H1 (cell line): ENCODE measurements at regions not wholly inside any gene's neighbourhood (a gene's known extent, or its start where the extent isn't known, plus 50 kb on each side); places are given as distances from the start of the nearest gene placed in this dataset.

Experiments used
- CTCF ChIA-PET: fragments of 300-600 bp; sonication (Branson Sonifier 250); formaldehyde crosslinking; loops from one replicate; lab custom pipeline; 2021; ENCODE audit not compliant: partially characterized antibody; lab: Charles Lee
- POLR2A ChIA-PET: fragments of 300-600 bp; sonication (Branson Sonifier 250); formaldehyde crosslinking; loops from one replicate; lab custom pipeline; 2021; ENCODE audit warnings: inconsistent platforms; ENCODE audit not compliant: partially characterized antibody; lab: Charles Lee
- DNase-seq, 2 experiments: peaks; one replicate each; pipeline versions ENCODE4 v3.0.0 to v3.0.0-alpha.2; 2010 to 2022; ENCODE audit warnings: low spot score in 2 of 2, low read depth in 1 of 2, mixed read lengths in 1 of 2
- FAIRE-seq: peaks from 2 replicates; lab custom pipeline; 2011; peaks lifted over from hg19 to GRCh38; lab: Jason Lieb, UNC
- H2AFZ ChIP-seq: 2 replicates; pipeline ENCODE4 v1.8.1; 2012; ENCODE audit warnings: low read length, inconsistent platforms
- H2AK5ac ChIP-seq: 2 replicates; pipeline ENCODE4 v1.6.1; 2013; ENCODE audit warnings: low read depth, low read length
- H2BK120ac ChIP-seq: replicated peaks from 2 replicates; pipeline ENCODE3; 2013; ENCODE audit warnings: low read depth, low read length, inconsistent platforms
- H2BK12ac ChIP-seq: 2 replicates; pipeline ENCODE4 v1.6.1; 2013; ENCODE audit warnings: low read depth, low read length
- H2BK15ac ChIP-seq: 2 replicates; pipeline ENCODE4 v1.6.1; 2013; ENCODE audit warnings: low read length
- H2BK20ac ChIP-seq: 2 replicates; pipeline ENCODE4 v1.6.1; 2013; ENCODE audit warnings: low read length
- H2BK5ac ChIP-seq: 2 replicates; pipeline ENCODE4 v1.6.1; 2013; ENCODE audit warnings: low read depth, low read length
- H3K14ac ChIP-seq: 2 replicates; pipeline ENCODE4 v1.6.1; 2013; ENCODE audit warnings: inconsistent platforms; ENCODE audit not compliant: insufficient read length
- H3K18ac ChIP-seq: 2 replicates; pipeline ENCODE4 v1.6.1; 2013; ENCODE audit warnings: low read length; ENCODE audit errors: extremely low read depth
- H3K23ac ChIP-seq: 2 replicates; pipeline ENCODE4 v1.6.1; 2013; ENCODE audit warnings: inconsistent platforms; ENCODE audit not compliant: insufficient read length
- H3K23me2 ChIP-seq: 2 replicates; pipeline ENCODE4 v1.6.1; 2013; ENCODE audit warnings: low read depth, low read length
- H3K27ac ChIP-seq: 2 replicates; pipeline ENCODE4 v1.6.1; 2011; ENCODE audit warnings: low read depth, low read length, inconsistent platforms
- H3K27me3 ChIP-seq, 4 experiments: replicated peaks in 1 of 4; 1 replicate in 1 of 4; 2 replicates in 3 of 4; pipeline versions ENCODE4 v1.6.1 to v1.8.1; 2011 to 2013; ENCODE audit warnings: low read length in 3 of 4, mild to moderate bottlenecking in 3 of 4, inconsistent platforms in 2 of 4, mixed read lengths in 2 of 4, moderate library complexity in 1 of 4; ENCODE audit not compliant: control insufficient read depth in 3 of 4, insufficient read depth in 3 of 4; ENCODE audit errors: extremely low read depth in 1 of 4
- H3K36me3 ChIP-seq, 4 experiments: 2 replicates each; pipeline versions ENCODE4 v1.6.1 to v1.8.1; 2011 to 2013; ENCODE audit warnings: mild to moderate bottlenecking in 4 of 4, low read length in 3 of 4, moderate library complexity in 2 of 4, control low read depth in 1 of 4, inconsistent platforms in 1 of 4; ENCODE audit not compliant: insufficient read depth in 4 of 4, control insufficient read depth in 2 of 4
- H3K4ac ChIP-seq: replicated peaks from 2 replicates; pipeline ENCODE3; 2013; ENCODE audit warnings: low read length, low read depth, mixed read lengths, inconsistent platforms; ENCODE audit not compliant: insufficient read length
- H3K4me1 ChIP-seq, 4 experiments: replicated peaks in 1 of 4; 1 replicate in 1 of 4; 2 replicates in 3 of 4; pipeline versions ENCODE4 v1.6.1 to v1.8.1; 2011 to 2013; ENCODE audit warnings: low read length in 3 of 4, inconsistent platforms in 2 of 4, mixed read lengths in 1 of 4; ENCODE audit not compliant: insufficient read depth in 4 of 4, control insufficient read depth in 3 of 4
- H3K4me2 ChIP-seq, 2 experiments: 2 replicates each; pipeline versions ENCODE4 v1.6.1 to v1.8.1; 2011 to 2013; ENCODE audit warnings: low read depth in 2 of 2, low read length in 2 of 2, control low read depth in 1 of 2, inconsistent platforms in 1 of 2, mild to moderate bottlenecking in 1 of 2; ENCODE audit not compliant: insufficient read depth in 1 of 2
- H3K4me3 ChIP-seq, 4 experiments: fragments of 200-600, 300-600 bp in 1 of 4; sonication (generic), shearing (Covaris generic), sonication (Bioruptor Twin) in 1 of 4; 2 replicates each; pipeline versions ENCODE4 v1.5.1 to v1.8.1; 2011 to 2016; ENCODE audit warnings: low read length in 4 of 4, low read depth in 3 of 4, control low read depth in 2 of 4, inconsistent platforms in 2 of 4, mild to moderate bottlenecking in 2 of 4, mixed read lengths in 1 of 4, moderate library complexity in 1 of 4; ENCODE audit not compliant: insufficient read depth in 2 of 4; ENCODE audit errors: extremely low read depth in 1 of 4
- H3K56ac ChIP-seq: replicated peaks from 2 replicates; pipeline ENCODE3; 2013; ENCODE audit warnings: low read depth, mild to moderate bottlenecking, mixed read lengths, low read length, inconsistent platforms; ENCODE audit not compliant: insufficient read length
- H3K79me1 ChIP-seq: 2 replicates; pipeline ENCODE4 v1.6.1; 2013; ENCODE audit warnings: low read depth, low read length, control low read depth
- H3K79me2 ChIP-seq, 2 experiments: 2 replicates each; pipeline versions ENCODE4 v1.6.1 to v1.8.1; 2012 to 2013; ENCODE audit warnings: low read length in 2 of 2, mild to moderate bottlenecking in 2 of 2, inconsistent platforms in 1 of 2; ENCODE audit not compliant: insufficient read depth in 2 of 2, control insufficient read depth in 1 of 2
- H3K9ac ChIP-seq, 4 experiments: replicated peaks in 1 of 4; 1 replicate in 1 of 4; 2 replicates in 3 of 4; pipeline versions ENCODE4 v1.6.1 to v1.8.1; 2011 to 2013; ENCODE audit warnings: low read depth in 3 of 4, low read length in 3 of 4, control low read depth in 2 of 4, mild to moderate bottlenecking in 2 of 4, moderate library complexity in 2 of 4, inconsistent platforms in 1 of 4; ENCODE audit errors: extremely low read depth in 1 of 4
- H3K9me3 ChIP-seq, 2 experiments: 2 replicates each; pipeline versions ENCODE4 v1.6.1 to v1.8.1; 2012 to 2013; ENCODE audit warnings: mild to moderate bottlenecking in 2 of 2, moderate library complexity in 2 of 2, control low read depth in 1 of 2, inconsistent platforms in 1 of 2, low read depth in 1 of 2, low read length in 1 of 2, mixed read lengths in 1 of 2; ENCODE audit not compliant: insufficient read depth in 2 of 2
- H4K20me1 ChIP-seq, 2 experiments: replicated peaks in 1 of 2; 2 replicates each; pipeline versions ENCODE3 to v1.8.1; 2011 to 2013; ENCODE audit warnings: inconsistent platforms in 2 of 2, low read length in 2 of 2, mild to moderate bottlenecking in 1 of 2; ENCODE audit not compliant: insufficient read depth in 2 of 2, control insufficient read depth in 1 of 2
- H4K5ac ChIP-seq: 2 replicates; pipeline ENCODE4 v1.6.1; 2013; ENCODE audit warnings: low read length, low read depth, mixed read lengths, inconsistent platforms; ENCODE audit not compliant: insufficient read length
- H4K8ac ChIP-seq: 2 replicates; pipeline ENCODE4 v1.8.0; 2013; ENCODE audit warnings: mild to moderate bottlenecking, moderate library complexity, low read length, inconsistent platforms; ENCODE audit not compliant: insufficient read depth; ENCODE audit errors: extremely low read depth
- H4K91ac ChIP-seq: replicated peaks from 2 replicates; pipeline ENCODE3; 2013; ENCODE audit warnings: low read length, mixed read lengths, inconsistent platforms; ENCODE audit not compliant: insufficient read length
- CREB1 ChIP-seq: IDR thresholded peaks from 2 replicates; pipeline ENCODE4 v1.6.1; 2012; ENCODE audit warnings: inconsistent platforms
- E2F6 ChIP-seq: IDR thresholded peaks from 2 replicates; pipeline ENCODE4 v1.6.1; 2012; ENCODE audit warnings: inconsistent platforms
- MAFK ChIP-seq: IDR thresholded peaks from 2 replicates; pipeline ENCODE4 v1.6.1; 2012; ENCODE audit warnings: low read depth, mild to moderate bottlenecking, improper control_type of control experiment, low read length
- NANOG ChIP-seq: IDR thresholded peaks from 2 replicates; pipeline ENCODE4 v1.6.1; 2011; ENCODE audit warnings: low read length, low read depth, mild to moderate bottlenecking, inconsistent platforms; ENCODE audit not compliant: insufficient read depth, poor library complexity, severe bottlenecking
- WGBS, 2 experiments: shearing (Covaris generic) in 1 of 2; methylation state at CpG; one replicate each; pipeline versions ENCODE4 v1.1.6 to v1.1.7; 2013 to 2015; ENCODE audit warnings: low lambda C conversion rate in 2 of 2, mixed read lengths in 2 of 2, inconsistent platforms in 1 of 2, low coverage in 1 of 2, missing lambda C conversion rate in 1 of 2; ENCODE audit not compliant: insufficient replicate concordance in 2 of 2, insufficient coverage in 1 of 2, insufficient read length in 1 of 2; ENCODE audit errors: extremely low coverage in 1 of 2, missing lambda C conversion rate in 1 of 2; 5-methylcytosine and 5-hydroxymethylcytosine counted together

GRCh38 chr7:50952120-50952519 lies 169.4 kb upstream of the GRB10 start:
- no peak for DNase-seq
- POLR2A ChIA-PET, result interaction anchor here (0.9 kb wide), 1 partner anchor 161 kb away, joined by 3 read pairs; no protein-coding TSS in a partner anchor

More at GRCh38 chr7:50952120-50952519, 169.4 kb upstream of the GRB10 start:
- Histone ChIP-seq H3K23me2 (0 out of 2 replicates have a peak, but pooled peaks cover 2% of the 10 kb centered on the region), H2BK12ac (no peak overlapping the region), H3K4me3 (no peak overlapping the region), H2BK5ac (no peak overlapping the region), H3K18ac (no peak overlapping the region), H2BK15ac (no peak overlapping the region), H3K23ac (no peak overlapping the region), H2AFZ (no peak overlapping the region), H3K27me3 (peaks cover 13 to 42% (median 36%) of the 10 kb centered on the region in 4 experiments), H3K4ac (no peak overlapping the region), H2AK5ac (no peak overlapping the region), H4K8ac (no peak overlapping the region), H3K79me1 (no peaks in the 10 kb centered on the region), H4K20me1 (peaks cover 0 to 1% of the 10 kb centered on the region in 2 experiments), H3K4me1 (peaks cover 0 to 2% (median 0%) of the 10 kb centered on the region in 4 experiments; a peak in 1 of 7 replicates), H3K9me3 (peaks cover 0 to 3% of the 10 kb centered on the region in 2 experiments; a peak in 2 of 4 replicates), H3K56ac (no peak overlapping the region), H2BK120ac (no peak overlapping the region), H3K27ac (no peak overlapping the region), H4K5ac (no peak overlapping the region), H3K36me3 (no peaks in the 10 kb centered on the region), H3K9ac (no peak overlapping the region), H3K14ac (no peak overlapping the region), H4K91ac (no peak overlapping the region), H2BK20ac (no peak overlapping the region), H3K79me2 (no peaks in the 10 kb centered on the region), H3K4me2 (no peak overlapping the region)
- no peak for TF ChIP-seq NANOG
- TF ChIP-seq CREB1, result no peak
- TF ChIP-seq E2F6, result no peak
- no peak for TF ChIP-seq MAFK
- WGBS, 2 experiments, result 83% methylated on average over 1 of the region's 1 CpG; no CpG with 5 or more reads in 1 of the 2 experiments
- CTCF ChIA-PET, result interaction anchor here (0.8 to 1.1 kb wide), 4 partner anchors 29 to 412 kb away, joined by 3 to 6 read pairs (median 3); no protein-coding TSS in a partner anchor
- no peak for FAIRE-seq
